ENCODE measurements at regions not wholly inside any gene's neighbourhood (a gene's known extent, or its start where the extent isn't known, plus 50 kb on each side); places are given as distances from the start of the nearest gene placed in this dataset.
A peak's percentile ranks its signal among the peaks of the same experiment; 100 is the strongest.

DNA sequence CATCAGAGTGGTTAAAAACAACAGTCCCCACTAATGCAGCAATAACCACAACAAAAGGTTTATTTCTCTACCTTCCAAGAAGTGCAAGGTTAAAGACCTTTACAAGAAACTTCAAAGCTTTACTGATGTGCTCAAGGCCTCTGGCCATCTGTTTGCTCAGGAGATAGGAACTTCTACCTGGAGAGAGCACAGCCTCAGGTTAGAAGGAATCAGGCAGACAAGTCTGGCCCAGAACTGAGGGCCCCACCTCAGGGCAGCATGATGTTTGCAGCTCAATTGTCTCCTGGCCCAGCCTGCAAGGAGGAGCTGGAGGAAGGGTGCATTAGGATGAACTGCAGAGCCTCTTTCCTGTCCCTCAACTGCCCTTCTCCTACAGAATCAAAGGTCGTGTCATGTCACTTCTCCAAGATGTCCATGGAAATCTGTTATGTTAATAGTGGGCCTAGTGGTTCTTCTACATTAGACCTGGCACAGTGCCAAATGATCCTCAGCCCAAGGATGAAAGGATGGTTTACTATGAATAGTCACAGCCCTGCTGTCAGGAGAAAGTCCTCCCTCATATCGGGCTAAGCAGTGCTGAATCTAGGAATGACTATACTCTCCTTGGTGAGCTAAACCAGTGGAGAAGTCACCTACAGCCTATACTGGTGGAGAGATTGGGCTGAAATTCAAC lies 98.9 kb upstream of the NTRK2 start:
- H3K36me3 ChIP-seq (ENCODE audit: insufficient read depth, insufficient read length, low read length) = no peaks in the 10 kb centered on the region
- no peak for TF ChIP-seq SUZ12 (IDR thresholded peaks at IDR 0.05; ENCODE audit: extremely low read depth, insufficient read depth, insufficient read length)
- TF ChIP-seq YY1 (IDR thresholded peaks at IDR 0.05; ENCODE audit: insufficient read depth, insufficient read length) = no peak
- TF ChIP-seq ZNF274 (IDR thresholded peaks at IDR 0.05; ENCODE audit: low read depth, low read length) = no peak
- peaks cover 84% of the 10 kb centered on the region for H3K27me3 ChIP-seq (ENCODE audit: insufficient read depth, insufficient read length)
- peak; percentile 23 for DNase-seq (ENCODE audit: low read depth, low spot score)
- no peak overlapping the region for H3K9ac ChIP-seq (ENCODE audit: insufficient read length, low read depth)
- no peak overlapping the region for H3K4me3 ChIP-seq (ENCODE audit: insufficient read length, low read depth)
- H3K4me1 ChIP-seq (ENCODE audit: insufficient read depth, insufficient read length) = peaks cover 2% of the 10 kb centered on the region
- H3K9me3 ChIP-seq (ENCODE audit: insufficient read depth, low read length) = peaks cover 7% of the 10 kb centered on the region; the same call in 1 of the 2 replicates

DNA sequence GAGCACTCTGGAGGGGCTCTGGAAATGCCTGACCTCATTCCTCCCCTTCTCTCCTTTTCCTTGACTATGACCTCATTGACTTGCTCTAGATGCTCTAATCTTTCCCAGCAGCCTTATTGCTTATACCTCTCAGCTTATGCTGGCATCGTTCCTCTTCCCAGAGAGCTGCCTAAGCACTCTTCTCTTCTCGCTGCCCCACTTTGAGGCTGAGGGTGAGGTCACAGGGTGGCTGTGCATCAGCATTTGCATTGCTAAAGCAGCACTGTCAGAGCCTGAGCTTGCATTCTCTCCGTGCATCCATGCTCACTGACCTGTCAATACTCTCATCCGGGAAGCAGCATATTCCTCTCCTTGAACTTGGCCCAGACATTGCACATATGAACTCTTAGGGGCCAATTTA lies 96.4 kb upstream of the NTRK2 start:
- H3K9me3 ChIP-seq (ENCODE audit: insufficient read depth, low read length) = peaks cover 7% of the 10 kb centered on the region; the same call in 1 of the 2 replicates
- H3K36me3 ChIP-seq (ENCODE audit: insufficient read depth, insufficient read length, low read length) = no peaks in the 10 kb centered on the region
- no peak overlapping the region for H3K4me3 ChIP-seq (ENCODE audit: insufficient read length, low read depth)
- peaks cover 2% of the 10 kb centered on the region for H3K4me1 ChIP-seq (ENCODE audit: insufficient read depth, insufficient read length)
- H3K27me3 ChIP-seq (ENCODE audit: insufficient read depth, insufficient read length) = peaks cover 69% of the 10 kb centered on the region
- TF ChIP-seq YY1 (IDR thresholded peaks at IDR 0.05; ENCODE audit: insufficient read depth, insufficient read length) (no peak), SUZ12 (IDR thresholded peaks at IDR 0.05; ENCODE audit: extremely low read depth, insufficient read depth, insufficient read length) (no peak), ZNF274 (IDR thresholded peaks at IDR 0.05; ENCODE audit: low read depth, low read length) (no peak)
- no peak overlapping the region for H3K9ac ChIP-seq (ENCODE audit: insufficient read length, low read depth)
- peak; percentile 66 for DNase-seq (ENCODE audit: low read depth, low spot score)

DNA sequence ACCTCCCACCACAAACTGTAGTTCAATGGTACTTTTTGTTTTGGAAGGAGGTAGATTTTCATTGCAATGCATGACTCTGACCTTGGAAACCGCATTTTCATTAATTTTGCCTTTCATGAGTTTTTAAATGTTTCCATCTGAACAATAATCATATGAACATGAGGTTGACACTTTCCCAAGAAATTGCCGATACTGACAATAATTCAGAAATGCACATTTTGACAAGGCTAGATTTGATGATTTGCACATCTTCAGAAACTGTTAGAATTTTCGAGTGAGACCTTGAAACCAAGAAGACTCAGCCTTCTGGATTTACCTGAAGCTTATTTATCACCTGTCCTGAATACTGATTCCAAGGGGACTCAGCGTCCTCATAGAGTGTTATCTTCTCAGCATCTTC lies 93.8 kb upstream of the NTRK2 start:
- no peak for DNase-seq (ENCODE audit: low read depth, low spot score)
- no peak overlapping the region for H3K9ac ChIP-seq (ENCODE audit: insufficient read length, low read depth)
- H3K4me1 ChIP-seq (ENCODE audit: insufficient read depth, insufficient read length) = peaks cover 2% of the 10 kb centered on the region
- H3K36me3 ChIP-seq (ENCODE audit: insufficient read depth, insufficient read length, low read length) = no peaks in the 10 kb centered on the region
- peaks cover 7% of the 10 kb centered on the region; the same call in 1 of the 2 replicates for H3K9me3 ChIP-seq (ENCODE audit: insufficient read depth, low read length)
- H3K4me3 ChIP-seq (ENCODE audit: insufficient read length, low read depth) = no peak overlapping the region
- TF ChIP-seq SUZ12 (IDR thresholded peaks at IDR 0.05; ENCODE audit: extremely low read depth, insufficient read depth, insufficient read length) (no peak), ZNF274 (IDR thresholded peaks at IDR 0.05; ENCODE audit: low read depth, low read length) (no peak), YY1 (IDR thresholded peaks at IDR 0.05; ENCODE audit: insufficient read depth, insufficient read length) (no peak)
- peaks cover 52% of the 10 kb centered on the region for H3K27me3 ChIP-seq (ENCODE audit: insufficient read depth, insufficient read length)

DNA sequence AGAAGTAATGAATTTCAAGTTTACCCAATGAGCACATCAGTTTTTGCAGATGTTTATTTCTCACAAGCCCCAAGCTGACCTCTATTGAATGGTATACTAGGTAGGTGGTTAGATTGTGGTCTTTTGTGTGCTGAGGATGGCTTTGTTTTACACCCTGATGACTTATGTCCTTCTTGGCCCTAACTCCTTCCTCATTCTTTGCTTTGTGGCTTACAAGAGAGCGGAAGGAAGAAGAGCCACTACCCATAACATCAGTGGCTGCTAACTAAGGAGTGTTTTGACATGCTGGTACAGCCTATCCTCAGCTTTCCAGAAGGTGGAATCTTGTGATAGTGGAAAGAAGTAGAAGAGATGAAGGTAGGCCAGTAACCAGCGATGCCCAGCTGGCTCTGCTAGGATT lies 85.7 kb upstream of the NTRK2 start:
- no peaks in the 10 kb centered on the region for H3K4me1 ChIP-seq (ENCODE audit: insufficient read depth, insufficient read length)
- DNase-seq (ENCODE audit: low read depth, low spot score) = no peak
- TF ChIP-seq ZNF274 (IDR thresholded peaks at IDR 0.05; ENCODE audit: low read depth, low read length) = no peak
- no peak for TF ChIP-seq SUZ12 (IDR thresholded peaks at IDR 0.05; ENCODE audit: extremely low read depth, insufficient read depth, insufficient read length)
- H3K9ac ChIP-seq (ENCODE audit: insufficient read length, low read depth) = no peak overlapping the region
- no peaks in the 10 kb centered on the region for H3K27me3 ChIP-seq (ENCODE audit: insufficient read depth, insufficient read length)
- no peaks in the 10 kb centered on the region for H3K36me3 ChIP-seq (ENCODE audit: insufficient read depth, insufficient read length, low read length)
- H3K9me3 ChIP-seq (ENCODE audit: insufficient read depth, low read length) = no peaks in the 10 kb centered on the region
- no peak overlapping the region for H3K4me3 ChIP-seq (ENCODE audit: insufficient read length, low read depth)

DNA sequence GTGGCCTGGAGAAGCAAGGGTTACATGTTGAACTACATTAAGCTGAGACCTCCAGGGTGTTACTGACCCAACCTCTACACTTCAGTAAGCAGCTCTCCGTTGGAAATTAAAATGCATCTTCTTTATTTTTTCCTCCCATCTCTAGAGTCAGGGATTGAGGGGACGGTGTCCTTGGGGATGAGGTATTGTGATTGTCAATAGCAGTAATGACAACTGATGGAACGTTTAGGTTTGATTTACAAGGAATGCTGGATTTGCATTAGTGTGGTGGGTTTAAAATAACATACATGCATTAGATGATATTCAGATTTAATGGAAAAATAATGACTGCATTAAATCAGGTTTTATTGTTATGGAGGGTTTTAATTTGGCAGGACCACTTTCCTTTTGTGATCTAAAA lies 82.9 kb upstream of the NTRK2 start:
- H3K9ac ChIP-seq (ENCODE audit: insufficient read length, low read depth) = no peak overlapping the region
- H3K27me3 ChIP-seq (ENCODE audit: insufficient read depth, insufficient read length) = no peaks in the 10 kb centered on the region
- TF ChIP-seq YY1 (IDR thresholded peaks at IDR 0.05; ENCODE audit: insufficient read depth, insufficient read length) (no peak), ZNF274 (IDR thresholded peaks at IDR 0.05; ENCODE audit: low read depth, low read length) (no peak)
- no peaks in the 10 kb centered on the region for H3K4me1 ChIP-seq (ENCODE audit: insufficient read depth, insufficient read length)
- no peaks in the 10 kb centered on the region for H3K36me3 ChIP-seq (ENCODE audit: insufficient read depth, insufficient read length, low read length)
- no peak for DNase-seq (ENCODE audit: low read depth, low spot score)
- H3K4me3 ChIP-seq (ENCODE audit: insufficient read length, low read depth) = no peak overlapping the region
- H3K9me3 ChIP-seq (ENCODE audit: insufficient read depth, low read length) = no peaks in the 10 kb centered on the region

DNA sequence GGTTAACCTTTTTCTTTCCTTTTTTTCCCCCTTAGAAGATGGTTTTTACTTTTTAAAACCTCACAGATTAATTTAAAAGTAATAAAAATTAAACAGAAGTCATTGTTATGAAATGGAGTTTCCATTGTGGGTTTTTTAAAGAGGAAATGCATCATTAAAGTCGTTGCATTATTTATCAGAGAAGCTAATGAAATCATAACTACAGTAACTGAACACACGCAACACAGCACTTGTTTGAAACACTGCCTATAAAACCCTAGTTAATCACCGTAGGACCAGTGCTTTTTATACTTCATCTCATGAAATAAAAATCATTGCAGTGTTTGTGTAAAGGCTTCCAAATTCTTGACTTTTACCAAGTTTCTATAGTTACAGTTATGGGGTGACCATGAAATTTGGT lies 82.4 kb upstream of the NTRK2 start:
- H3K27me3 ChIP-seq (ENCODE audit: insufficient read depth, insufficient read length) = no peaks in the 10 kb centered on the region
- no peak for TF ChIP-seq YY1 (IDR thresholded peaks at IDR 0.05; ENCODE audit: insufficient read depth, insufficient read length)
- TF ChIP-seq ZNF274 (IDR thresholded peaks at IDR 0.05; ENCODE audit: low read depth, low read length) = no peak
- TF ChIP-seq SUZ12 (IDR thresholded peaks at IDR 0.05; ENCODE audit: extremely low read depth, insufficient read depth, insufficient read length) = no peak
- no peaks in the 10 kb centered on the region for H3K36me3 ChIP-seq (ENCODE audit: insufficient read depth, insufficient read length, low read length)

DNA sequence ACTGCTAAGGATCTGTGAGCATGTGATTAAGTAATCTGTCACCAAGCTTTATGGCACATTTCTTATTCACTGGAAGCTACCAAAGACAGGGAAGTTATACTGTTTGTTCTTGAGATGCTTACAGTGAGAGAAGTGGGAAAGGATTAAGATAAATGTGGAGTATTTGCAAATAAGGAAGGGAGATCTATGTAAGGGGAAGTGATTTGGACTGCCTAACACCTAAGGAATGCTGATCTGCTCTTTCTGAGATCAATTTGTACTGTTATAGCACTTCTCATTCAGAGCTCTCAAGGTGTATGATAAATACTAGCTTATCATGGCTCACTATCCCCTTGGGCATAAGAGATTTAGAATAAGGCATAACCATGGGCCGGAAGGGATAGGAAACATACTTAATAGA lies 80.0 kb upstream of the NTRK2 start:
- Histone ChIP-seq H3K27me3 (ENCODE audit: insufficient read depth, insufficient read length) (no peaks in the 10 kb centered on the region), H3K4me3 (ENCODE audit: insufficient read length, low read depth) (no peak overlapping the region), H3K4me1 (ENCODE audit: insufficient read depth, insufficient read length) (no peaks in the 10 kb centered on the region), H3K9ac (ENCODE audit: insufficient read length, low read depth) (no peak overlapping the region), H3K36me3 (ENCODE audit: insufficient read depth, insufficient read length, low read length) (no peaks in the 10 kb centered on the region), H3K9me3 (ENCODE audit: insufficient read depth, low read length) (no peaks in the 10 kb centered on the region)
- TF ChIP-seq SUZ12 (IDR thresholded peaks at IDR 0.05; ENCODE audit: extremely low read depth, insufficient read depth, insufficient read length) (no peak), ZNF274 (IDR thresholded peaks at IDR 0.05; ENCODE audit: low read depth, low read length) (no peak), YY1 (IDR thresholded peaks at IDR 0.05; ENCODE audit: insufficient read depth, insufficient read length) (no peak)
- no peak for DNase-seq (ENCODE audit: low read depth, low spot score)

More for the DNA sequence above, 82.4 kb upstream of the NTRK2 start:
- Histone ChIP-seq H3K9me3 (ENCODE audit: insufficient read depth, low read length) (no peaks in the 10 kb centered on the region), H3K4me3 (ENCODE audit: insufficient read length, low read depth) (no peak overlapping the region), H3K4me1 (ENCODE audit: insufficient read depth, insufficient read length) (no peaks in the 10 kb centered on the region), H3K9ac (ENCODE audit: insufficient read length, low read depth) (no peak overlapping the region)
- no peak for DNase-seq (ENCODE audit: low read depth, low spot score)

All from NT2/D1 (cell line).